ENCODE measurements at regions not wholly inside any gene's neighbourhood (a gene's known extent, or its start where the extent isn't known, plus 50 kb on each side); places are given as distances from the start of the nearest gene placed in this dataset.

- no peak overlapping the region for H3K27ac ChIP-seq
- H3K4me3 ChIP-seq, result no peak overlapping the region
- H3K9me3 ChIP-seq, result no peaks in the 10 kb centered on the region
- H3K27me3 ChIP-seq, result no peaks in the 10 kb centered on the region
- DNase-seq, result no peak
- H3K36me3 ChIP-seq, result no peaks in the 10 kb centered on the region
- intact Hi-C loops (cut with DNase I), result no loop called here
- peaks cover 0 to 15% (median 4%) of the 10 kb centered on the region in 4 donors for H3K4me1 ChIP-seq
- TF ChIP-seq POLR2A (IDR thresholded peaks at IDR 0.05) (no peak), EP300 (IDR thresholded peaks at IDR 0.05) (no peak), CTCF (IDR thresholded peaks at IDR 0.05) (no peak), POLR2AphosphoS5 (IDR thresholded peaks at IDR 0.05) (no peak)
Measured at GRCh38 chr2:12240206-12240605, 476.5 kb upstream of the TRIB2 start.

GRCh38 chr2:12243381-12243780 lies 473.4 kb upstream of the TRIB2 start:
- H3K4me3 ChIP-seq, result no peak overlapping the region
- no peak for DNase-seq

GRCh38 chr2:12244070-12244469 lies 472.7 kb upstream of the TRIB2 start:
- 32 to 73% methylated on average over 3 of the region's 3 CpGs for WGBS, 2 donors
- no peaks in the 10 kb centered on the region for H3K27me3 ChIP-seq
- DNase-seq, result no peak
- no peak overlapping the region for H3K27ac ChIP-seq
- H3K9me3 ChIP-seq, result no peaks in the 10 kb centered on the region
- no peak for TF ChIP-seq POLR2A (IDR thresholded peaks at IDR 0.05)
- TF ChIP-seq CTCF (IDR thresholded peaks at IDR 0.05), result no peak
- no peak for TF ChIP-seq EP300 (IDR thresholded peaks at IDR 0.05)
- TF ChIP-seq POLR2AphosphoS5 (IDR thresholded peaks at IDR 0.05), result no peak
- H3K4me3 ChIP-seq, result no peak overlapping the region
- H3K36me3 ChIP-seq, result no peaks in the 10 kb centered on the region
- intact Hi-C loops (cut with DNase I), result no loop called here
- H3K4me1 ChIP-seq, result no peaks in the 10 kb centered on the region

More at GRCh38 chr2:12243381-12243780, 473.4 kb upstream of the TRIB2 start:
- Histone ChIP-seq H3K9me3 (no peaks in the 10 kb centered on the region), H3K4me1 (no peaks in the 10 kb centered on the region), H3K27ac (no peak overlapping the region), H3K27me3 (no peaks in the 10 kb centered on the region), H3K36me3 (no peaks in the 10 kb centered on the region)
- 94 to 95% methylated on average over 2 of the region's 2 CpGs for WGBS, 2 donors
- TF ChIP-seq POLR2A (IDR thresholded peaks at IDR 0.05) (no peak), EP300 (IDR thresholded peaks at IDR 0.05) (no peak), POLR2AphosphoS5 (IDR thresholded peaks at IDR 0.05) (no peak), CTCF (IDR thresholded peaks at IDR 0.05) (no peak)
- intact Hi-C loops (cut with DNase I), result no loop called here

- Histone ChIP-seq H3K9me3 (no peaks in the 10 kb centered on the region), H3K36me3 (no peaks in the 10 kb centered on the region), H3K27me3 (no peaks in the 10 kb centered on the region), H3K4me1 (peaks cover 0 to 4% (median 0%) of the 10 kb centered on the region in 4 donors), H3K27ac (no peak overlapping the region), H3K4me3 (no peak overlapping the region)
- TF ChIP-seq POLR2A (IDR thresholded peaks at IDR 0.05), result no peak
- TF ChIP-seq EP300 (IDR thresholded peaks at IDR 0.05), result no peak
- no peak for TF ChIP-seq CTCF (IDR thresholded peaks at IDR 0.05)
- no peak for TF ChIP-seq POLR2AphosphoS5 (IDR thresholded peaks at IDR 0.05)
- no peak for DNase-seq
- WGBS, 2 donors, result 94 to 95% methylated on average over 2 of the region's 2 CpGs
- intact Hi-C loops (cut with DNase I), result no loop called here
Measured at GRCh38 chr2:12251121-12251520, 465.6 kb upstream of the TRIB2 start.

- Histone ChIP-seq H3K27ac (no peak overlapping the region), H3K36me3 (no peaks in the 10 kb centered on the region), H3K4me3 (no peak overlapping the region), H3K9me3 (no peaks in the 10 kb centered on the region), H3K4me1 (peaks cover 0 to 4% (median under 1%) of the 10 kb centered on the region in 4 donors), H3K27me3 (no peaks in the 10 kb centered on the region)
- intact Hi-C loops (cut with DNase I), result no loop called here
- DNase-seq, result no peak
- no peak for TF ChIP-seq POLR2AphosphoS5 (IDR thresholded peaks at IDR 0.05)
- no peak for TF ChIP-seq CTCF (IDR thresholded peaks at IDR 0.05)
- no peak for TF ChIP-seq EP300 (IDR thresholded peaks at IDR 0.05)
- TF ChIP-seq POLR2A (IDR thresholded peaks at IDR 0.05), result no peak
Measured at GRCh38 chr2:12251749-12252148, 465.0 kb upstream of the TRIB2 start.
